ENCODE measurements at regions not wholly inside any gene's neighbourhood (a gene's known extent, or its start where the extent isn't known, plus 50 kb on each side); places are given as distances from the start of the nearest gene placed in this dataset.

GRCh38 chr5:2696156-2696807 lies 55.2 kb downstream of the IRX2 start:
- no peaks in the 10 kb centered on the region for H3K36me3 ChIP-seq (ENCODE audit: insufficient read depth, low read length)
- H2AFZ ChIP-seq (ENCODE audit: low read depth, low read length) = no peak overlapping the region
- TF ChIP-seq MXI1 (conservative IDR thresholded peaks at IDR 0.05; ENCODE audit: poor library complexity, severe bottlenecking) = no peak
- no peak for TF ChIP-seq SMC3 (conservative IDR thresholded peaks at IDR 0.05; ENCODE audit: poor library complexity)
- TF ChIP-seq EZH2 (IDR thresholded peaks at IDR 0.05; ENCODE audit: borderline replicate concordance, insufficient read depth, low read length, poor library complexity, severe bottlenecking) = no peak
- no peak for TF ChIP-seq EP300 (conservative IDR thresholded peaks at IDR 0.05; ENCODE audit: poor library complexity, severe bottlenecking)
- H3K9ac ChIP-seq (ENCODE audit: low read length) = no peak overlapping the region
- no peaks in the 10 kb centered on the region for H3K9me2 ChIP-seq (ENCODE audit: insufficient read depth, low read length)
- H4K20me1 ChIP-seq (ENCODE audit: insufficient read depth) = no peaks in the 10 kb centered on the region
- H3K27me3 ChIP-seq (ENCODE audit: insufficient read depth, low read depth, low read length) = no peaks in the 10 kb centered on the region
- no peak overlapping the region for H3K4me3 ChIP-seq (ENCODE audit: low read length)
- no peaks in the 10 kb centered on the region for H3F3A ChIP-seq (ENCODE audit: insufficient read depth, low read length, poor library complexity, severe bottlenecking)
- no peak overlapping the region for H3K4me2 ChIP-seq (ENCODE audit: low read length)
- H3K27ac ChIP-seq (ENCODE audit: low read length) = no peak overlapping the region
- no peaks in the 10 kb centered on the region for H3K79me2 ChIP-seq (replicated peaks; ENCODE audit: insufficient read depth, low read length)
- H3K9me3 ChIP-seq (ENCODE audit: low read length) = peaks cover 3% of the 10 kb centered on the region

- TF ChIP-seq EZH2 (IDR thresholded peaks at IDR 0.05; ENCODE audit: borderline replicate concordance, insufficient read depth, low read length, poor library complexity, severe bottlenecking) = no peak
- TF ChIP-seq RAD21 (conservative IDR thresholded peaks at IDR 0.05) = no peak
- no peak for TF ChIP-seq CTCF (IDR thresholded peaks at IDR 0.05; ENCODE audit: poor library complexity, severe bottlenecking)
- no peak for TF ChIP-seq EP300 (conservative IDR thresholded peaks at IDR 0.05; ENCODE audit: poor library complexity, severe bottlenecking)
- no peak for TF ChIP-seq POLR2AphosphoS5 (IDR thresholded peaks at IDR 0.05)
- TF ChIP-seq REST (IDR thresholded peaks at IDR 0.05; ENCODE audit: borderline replicate concordance) = no peak
- no peak for TF ChIP-seq SMC3 (conservative IDR thresholded peaks at IDR 0.05; ENCODE audit: poor library complexity)
- no peak for TF ChIP-seq MXI1 (conservative IDR thresholded peaks at IDR 0.05; ENCODE audit: poor library complexity, severe bottlenecking)
- TF ChIP-seq TAF1 (IDR thresholded peaks at IDR 0.05; ENCODE audit: low read depth) = no peak
- Histone ChIP-seq H3K4me3 (ENCODE audit: low read length) (no peak overlapping the region), H2AFZ (ENCODE audit: low read depth, low read length) (no peak overlapping the region), H3K9ac (ENCODE audit: low read length) (no peak overlapping the region), H3K27me3 (ENCODE audit: insufficient read depth, low read depth, low read length) (no peaks in the 10 kb centered on the region), H3K79me2 (replicated peaks; ENCODE audit: insufficient read depth, low read length) (no peaks in the 10 kb centered on the region), H3K36me3 (ENCODE audit: insufficient read depth, low read length) (no peaks in the 10 kb centered on the region), H3K9me2 (ENCODE audit: insufficient read depth, low read length) (no peaks in the 10 kb centered on the region), H3K4me2 (ENCODE audit: low read length) (no peak overlapping the region), H3K27ac (ENCODE audit: low read length) (no peak overlapping the region), H3F3A (ENCODE audit: insufficient read depth, low read length, poor library complexity, severe bottlenecking) (no peaks in the 10 kb centered on the region), H3K9me3 (ENCODE audit: low read length) (peaks cover 3% of the 10 kb centered on the region), H4K20me1 (ENCODE audit: insufficient read depth) (no peaks in the 10 kb centered on the region)
Observed at GRCh38 chr5:2695200-2695891, 56.1 kb downstream of the IRX2 start.

All from neural cell (in vitro differentiated cells).